ENCODE measurements at regions not wholly inside any gene's neighbourhood (a gene's known extent, or its start where the extent isn't known, plus 50 kb on each side); places are given as distances from the start of the nearest gene placed in this dataset.

- DNase-seq, result no peak
These were observed 1228.9 kb upstream of the MIR17HG start for GRCh38 chr13:90118467-90119071.

GRCh38 chr13:90120026-90120425 lies 1227.5 kb upstream of the MIR17HG start:
- no peak for DNase-seq

DNA sequence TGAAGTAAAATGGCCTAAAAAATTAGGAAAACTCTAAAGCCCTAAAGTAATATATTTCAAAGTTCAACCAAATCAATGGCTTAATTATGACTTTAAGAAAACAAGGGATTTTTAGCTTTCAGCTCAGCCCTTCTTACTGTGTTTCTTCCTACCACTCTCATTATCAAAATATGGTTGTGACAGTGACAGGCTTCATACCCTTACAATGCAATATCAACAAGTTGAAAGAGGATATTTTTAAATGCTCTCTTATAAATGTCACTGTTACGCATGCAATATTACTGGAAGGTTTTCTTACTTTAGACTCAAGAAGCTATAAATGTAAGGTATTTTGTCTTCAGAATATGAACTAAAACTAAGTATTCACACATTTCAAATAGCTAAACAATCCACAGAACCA lies 1225.7 kb upstream of the MIR17HG start:
- no peak for DNase-seq

DNA sequence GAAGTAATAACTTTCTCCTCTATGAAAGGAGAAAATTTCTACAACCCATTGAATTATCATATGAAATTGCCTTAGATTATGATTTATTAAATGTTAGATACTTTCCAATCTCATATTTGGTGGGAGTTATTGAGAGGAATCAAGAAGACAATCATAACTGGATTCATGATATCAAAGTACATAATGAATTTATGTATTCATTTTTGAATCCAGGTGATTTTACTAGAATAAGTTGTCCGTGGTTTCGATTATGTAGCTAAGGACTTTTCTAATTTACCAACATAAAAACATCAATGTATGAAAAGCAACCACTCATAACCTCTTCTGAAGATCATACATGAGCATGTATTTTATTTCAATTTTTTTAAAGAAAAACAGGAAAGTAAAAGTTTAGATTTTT lies 1225.0 kb upstream of the MIR17HG start:
- DNase-seq, result no peak

DNA sequence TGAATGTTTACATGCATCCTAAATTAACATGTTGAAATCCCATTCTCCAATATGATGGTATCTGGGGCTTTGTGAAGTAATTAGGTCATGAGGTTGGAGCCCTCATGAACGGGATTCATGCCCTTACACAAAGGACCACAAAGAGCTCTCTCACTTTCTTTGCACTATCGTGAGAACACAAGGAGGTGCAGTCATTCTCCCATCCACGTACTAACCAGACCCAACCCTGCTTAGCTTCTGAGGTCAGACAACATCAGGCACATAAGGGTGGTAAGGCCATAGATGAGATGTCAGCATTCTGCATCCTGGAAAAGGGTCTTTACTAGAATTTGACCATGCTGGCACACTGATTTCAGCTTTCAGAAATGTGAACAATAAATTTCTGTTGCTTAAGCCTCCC lies 1211.9 kb upstream of the MIR17HG start:
- DNase-seq, result no peak

DNA sequence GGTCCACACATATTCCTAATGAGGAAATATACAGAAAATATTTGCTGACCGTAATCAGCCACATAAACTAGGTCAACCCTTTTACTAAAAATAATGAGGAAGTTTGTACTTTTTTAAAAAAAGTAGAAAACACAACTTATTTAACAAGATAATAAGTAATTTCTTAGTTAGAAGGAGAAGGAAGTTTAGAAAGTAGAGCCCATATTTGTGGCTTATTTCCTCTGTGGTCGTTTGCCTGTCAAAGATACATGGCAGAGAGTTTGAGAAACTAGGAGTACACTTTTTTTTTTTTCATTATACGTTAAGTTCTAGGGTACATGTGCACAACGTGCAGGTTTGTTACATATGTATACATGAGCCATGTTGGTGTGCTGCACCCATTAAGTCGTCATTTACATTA lies 1205.2 kb upstream of the MIR17HG start:
- no peak for DNase-seq

GRCh38 chr13:90154311-90154960 lies 1193.1 kb upstream of the MIR17HG start:
- DNase-seq, result no peak

DNA sequence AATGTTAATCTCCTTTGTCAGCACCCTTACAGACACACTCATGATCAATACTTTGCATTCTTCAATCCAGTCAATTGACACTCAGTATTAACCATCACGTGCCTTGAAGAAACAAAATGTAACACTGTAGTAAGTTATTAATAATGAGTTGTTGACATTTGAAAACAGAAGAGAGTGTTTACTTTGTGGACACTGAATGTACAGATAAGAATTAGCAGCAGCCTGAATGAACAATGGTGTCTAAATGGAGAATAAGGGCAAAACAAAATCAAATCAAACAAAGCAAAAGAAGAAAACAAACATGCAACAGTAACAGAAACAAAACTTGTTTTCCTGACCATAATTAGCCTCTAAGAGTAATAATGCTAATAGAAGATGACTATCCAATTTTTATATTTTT lies 1191.1 kb upstream of the MIR17HG start:
- no peak for DNase-seq

DNA sequence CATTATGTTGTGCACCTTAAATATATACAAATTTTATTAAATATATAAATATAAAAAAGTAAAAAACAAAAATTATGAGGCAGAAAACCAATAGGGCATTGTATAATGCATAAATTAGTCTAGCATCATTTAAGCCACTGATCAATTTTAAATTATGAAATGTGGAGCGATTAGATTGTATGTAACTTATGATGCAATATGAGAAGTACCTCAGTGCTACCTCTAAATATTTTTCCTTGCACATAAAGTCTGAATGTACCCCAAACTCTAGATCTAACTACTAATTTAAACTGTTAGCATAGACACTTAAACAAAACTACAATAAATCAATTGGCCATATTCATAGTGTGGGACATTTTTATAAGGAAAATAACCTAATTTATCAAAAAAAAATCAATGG lies 1178.5 kb upstream of the MIR17HG start:
- DNase-seq, result no peak

GRCh38 chr13:90170208-90170607 lies 1177.3 kb upstream of the MIR17HG start:
- DNase-seq, result no peak

DNA sequence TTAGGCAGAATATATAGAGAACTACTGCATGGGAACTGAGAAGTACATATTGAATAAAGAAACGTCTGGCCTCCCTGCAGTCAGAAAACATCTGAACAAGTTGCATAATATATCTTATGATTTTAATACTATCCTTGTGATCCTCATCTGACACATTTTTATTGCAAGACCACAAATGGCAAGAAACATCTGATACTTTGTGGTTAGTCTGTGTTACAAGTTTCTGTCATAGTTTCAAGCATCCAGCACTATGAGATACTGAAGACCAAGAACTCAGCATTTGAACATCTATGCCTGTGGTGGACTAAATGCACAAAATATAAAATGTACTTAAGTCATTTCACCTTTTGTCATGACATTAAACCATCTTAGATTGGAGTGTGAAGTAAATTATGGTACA lies 1175.8 kb upstream of the MIR17HG start:
- no peak for DNase-seq

DNA sequence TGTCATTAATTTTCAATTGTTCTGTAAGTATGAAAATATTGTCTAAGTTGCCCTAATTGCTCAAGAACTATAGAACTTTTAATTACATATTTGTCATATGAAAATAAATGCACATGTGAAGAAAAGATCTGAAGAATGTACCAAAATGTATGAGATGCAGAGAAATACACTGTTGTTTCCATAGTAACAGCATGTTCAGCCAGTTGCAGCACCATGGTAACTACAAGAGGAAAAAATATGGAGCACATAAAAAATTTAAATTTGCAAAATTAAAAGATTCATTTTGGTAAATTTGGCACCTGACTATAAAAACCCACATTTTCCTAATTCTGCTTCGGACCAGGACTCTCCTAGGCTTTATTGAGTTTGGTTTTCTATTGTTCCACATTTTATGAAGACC lies 1170.0 kb upstream of the MIR17HG start:
- DNase-seq, result no peak

DNA sequence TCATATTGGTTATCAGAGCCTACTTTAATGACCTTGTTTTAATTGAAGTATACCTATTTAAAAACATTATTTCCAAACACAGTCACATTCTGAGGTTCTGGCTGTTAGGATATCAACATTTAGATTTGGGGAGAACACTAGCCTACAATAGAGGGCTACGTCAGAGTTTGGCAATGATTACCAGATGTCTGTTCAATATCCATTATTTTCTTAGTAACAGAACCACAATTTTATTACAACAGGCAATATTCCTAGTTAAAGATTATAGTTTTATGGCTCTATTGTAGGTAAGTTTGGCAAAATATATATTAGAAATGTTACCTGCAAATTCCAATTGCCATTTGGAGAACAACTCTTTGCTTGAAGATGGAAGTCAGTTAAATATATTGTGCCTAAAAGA lies 1163.1 kb upstream of the MIR17HG start:
- no peak for DNase-seq

- no peak for DNase-seq
These were observed 1161.8 kb upstream of the MIR17HG start for GRCh38 chr13:90185734-90186133.

DNA sequence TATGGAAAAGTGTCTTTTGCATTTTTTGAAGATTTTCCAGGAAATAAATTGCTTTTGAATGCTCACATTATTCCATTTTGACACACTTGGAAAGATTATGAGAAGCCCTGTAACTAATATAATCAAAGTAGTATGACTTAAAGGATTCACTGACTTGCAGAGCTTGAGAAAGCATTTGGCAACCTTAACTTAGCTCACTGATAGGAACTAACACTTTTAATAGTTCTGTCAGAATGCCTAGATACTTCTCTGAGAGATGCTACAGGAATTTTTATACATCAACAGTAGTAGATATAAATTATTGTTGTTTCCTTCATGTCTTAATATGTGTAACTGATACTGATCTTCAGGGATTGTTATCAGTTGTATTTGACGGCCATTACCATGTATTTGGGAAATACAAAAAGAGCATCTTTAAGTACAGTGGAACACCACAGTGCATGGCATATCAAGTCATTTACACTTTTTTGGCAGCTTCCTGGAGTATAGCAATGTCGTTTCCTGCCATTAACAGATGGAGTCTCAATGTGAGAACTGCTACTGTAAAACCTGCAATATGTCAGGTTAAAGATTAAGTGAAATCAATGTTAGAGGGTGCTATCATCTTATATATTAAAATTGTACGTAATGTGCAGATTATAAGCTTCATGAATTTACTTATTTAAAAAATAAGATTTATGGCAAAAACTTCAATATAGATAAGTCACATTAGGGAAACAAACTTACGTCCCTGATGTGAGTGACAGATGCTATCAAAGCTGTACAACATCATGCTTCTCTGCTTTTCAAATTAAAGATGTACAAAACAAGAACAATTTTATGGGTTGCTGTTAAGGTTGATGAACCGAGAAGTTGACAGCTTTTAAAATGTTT lies 1159.8 kb upstream of the MIR17HG start:
- DNase-seq, result no peak

GRCh38 chr13:90188351-90188636 lies 1159.2 kb upstream of the MIR17HG start:
- DNase-seq, result no peak

DNA sequence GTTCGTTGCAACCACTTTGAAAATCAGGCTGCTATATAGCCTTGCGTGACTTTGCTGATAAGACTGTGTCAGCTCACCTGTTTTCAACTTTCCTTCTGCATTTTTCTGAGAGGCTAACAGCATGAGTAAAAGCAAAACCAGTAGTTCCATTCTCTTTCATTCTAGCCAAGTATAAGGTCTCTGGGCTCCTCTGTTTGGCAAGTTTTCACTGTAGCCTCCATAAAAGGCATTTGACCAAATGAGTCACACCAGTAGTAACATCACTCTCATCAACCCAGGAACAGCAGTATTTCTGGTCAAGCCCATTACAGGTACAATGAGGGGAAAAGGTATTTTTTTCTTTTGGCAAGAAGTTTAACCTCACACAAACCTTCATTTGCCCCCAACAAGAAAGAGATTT lies 1149.8 kb upstream of the MIR17HG start:
- no peak for DNase-seq

DNA sequence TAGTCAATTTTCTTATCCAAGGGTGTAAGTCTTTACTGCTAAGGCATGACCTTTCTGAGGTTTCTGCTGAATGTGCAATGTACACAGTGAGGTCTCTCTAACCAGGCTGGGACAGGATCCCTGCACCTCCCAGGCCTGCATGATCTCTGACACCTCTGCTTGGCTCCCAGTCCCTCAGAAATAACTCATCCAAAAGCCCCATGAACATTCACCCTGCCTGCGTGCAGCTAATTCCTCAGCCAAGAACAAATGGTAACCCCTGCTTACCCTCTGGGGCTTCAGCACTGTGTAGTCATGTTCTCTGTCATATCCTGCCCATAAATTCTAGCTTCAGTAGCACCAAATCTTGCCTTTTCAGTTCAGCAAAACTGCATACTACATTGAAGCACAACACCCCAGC lies 1146.3 kb upstream of the MIR17HG start:
- DNase-seq, result no peak

DNA sequence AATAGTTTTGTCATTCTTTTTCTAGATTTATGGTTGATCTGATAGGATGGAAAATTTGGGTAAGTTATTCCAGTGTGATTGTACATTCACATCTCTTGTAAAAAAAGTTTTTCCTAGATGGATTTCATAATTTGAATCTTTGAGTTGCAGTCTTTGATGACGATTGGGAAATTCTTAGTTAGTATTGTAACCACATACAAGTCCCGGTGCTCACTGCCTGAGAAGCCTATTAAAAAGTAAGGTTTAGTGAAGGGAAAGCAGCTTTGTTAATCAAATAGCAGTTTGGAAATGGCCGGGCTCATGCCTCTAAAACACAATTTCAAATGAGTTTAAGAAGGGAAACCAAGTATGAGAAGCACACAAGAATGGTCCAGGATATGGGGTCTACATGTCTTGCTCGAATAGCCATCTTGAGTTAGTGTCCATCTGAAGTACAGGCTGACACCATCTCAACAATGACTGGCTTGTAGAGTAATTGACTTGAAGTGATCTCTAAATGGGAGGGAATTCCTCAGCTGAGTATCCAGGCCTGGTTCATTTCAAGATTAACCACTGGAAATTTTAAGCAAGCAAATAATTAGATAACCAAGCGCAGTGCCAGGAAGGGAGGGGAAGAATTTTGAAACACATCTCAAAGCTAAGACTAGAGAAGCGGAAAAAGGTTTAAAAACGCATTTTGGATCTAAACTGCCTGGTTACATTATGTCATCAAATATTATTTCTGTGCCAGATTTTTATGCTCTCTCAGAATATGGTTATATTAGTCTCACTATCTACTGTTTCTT lies 1145.6 kb upstream of the MIR17HG start:
- no peak for DNase-seq

- no peak for DNase-seq
These were observed 1142.4 kb upstream of the MIR17HG start for GRCh38 chr13:90205081-90205480.

DNA sequence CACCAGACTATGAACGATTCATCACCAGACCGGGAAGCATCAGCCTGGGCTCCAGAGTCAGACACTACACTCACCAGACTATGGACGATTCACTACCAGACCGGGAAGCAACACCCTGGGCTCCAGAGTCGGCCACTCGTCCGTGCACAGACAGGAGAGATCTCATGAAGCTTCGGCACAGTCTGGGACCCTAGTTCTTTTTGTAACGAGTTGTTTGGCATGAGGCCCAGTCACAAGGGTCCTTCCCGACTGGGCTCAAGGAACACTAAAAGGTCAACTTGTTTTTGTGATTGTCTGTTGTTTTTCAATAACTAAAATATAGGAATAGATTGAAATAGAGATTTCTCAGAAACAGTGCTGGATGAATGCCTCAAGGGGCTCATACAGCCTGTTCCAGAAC lies 1141.6 kb upstream of the MIR17HG start:
- no peak for DNase-seq

- no peak for DNase-seq
These were observed 1130.2 kb upstream of the MIR17HG start for GRCh38 chr13:90217275-90217674.

GRCh38 chr13:90222758-90223157 lies 1124.7 kb upstream of the MIR17HG start:
- no peak for DNase-seq

GRCh38 chr13:90230311-90230710 lies 1117.2 kb upstream of the MIR17HG start:
- no peak for DNase-seq
